ENCODE measurements at regions not wholly inside any gene's neighbourhood (a gene's known extent, or its start where the extent isn't known, plus 50 kb on each side); places are given as distances from the start of the nearest gene placed in this dataset.

DNA sequence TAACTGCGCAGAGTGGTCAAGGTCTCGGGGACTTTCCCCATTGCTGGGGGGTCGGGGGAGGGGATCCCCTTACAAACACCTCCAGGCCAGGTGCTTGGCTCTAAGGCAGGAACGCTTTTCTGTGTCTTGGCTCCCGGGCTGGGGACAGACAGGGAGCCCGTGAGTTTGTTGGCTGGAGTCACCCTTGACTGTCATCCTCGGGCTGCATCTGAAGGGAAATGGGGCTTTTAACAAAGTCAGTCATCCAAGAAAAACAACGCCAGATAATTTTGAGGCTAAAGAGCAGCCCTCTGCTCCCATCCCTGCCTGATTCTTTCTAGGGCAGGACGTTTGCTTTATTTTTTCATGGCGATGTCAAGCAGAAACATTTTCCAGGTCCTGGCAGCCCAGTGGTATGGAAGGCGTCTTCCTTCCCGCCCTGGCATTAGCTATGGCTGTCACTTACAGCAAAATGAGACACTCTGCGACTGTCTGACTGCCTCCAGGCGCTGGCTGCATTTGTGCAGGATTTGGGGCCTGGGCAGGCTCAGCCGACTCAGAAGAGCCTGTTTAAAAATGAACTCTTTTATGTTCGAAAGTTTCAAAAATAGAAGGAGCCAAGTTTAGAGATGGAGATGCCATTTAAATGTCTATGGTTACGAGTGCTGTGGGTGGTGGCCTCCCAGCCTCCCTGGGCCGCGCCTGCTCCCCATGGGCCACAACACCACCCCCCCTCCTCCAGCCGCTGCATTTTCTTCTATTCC lies 54.7 kb upstream of the TNS3 start:
- DNase-seq, result no peak
- intact Hi-C loops (cut with DNase I), result loop anchor here (10.0 kb wide), 1 partner anchor 178 kb away; no protein-coding TSS in a partner anchor

DNA sequence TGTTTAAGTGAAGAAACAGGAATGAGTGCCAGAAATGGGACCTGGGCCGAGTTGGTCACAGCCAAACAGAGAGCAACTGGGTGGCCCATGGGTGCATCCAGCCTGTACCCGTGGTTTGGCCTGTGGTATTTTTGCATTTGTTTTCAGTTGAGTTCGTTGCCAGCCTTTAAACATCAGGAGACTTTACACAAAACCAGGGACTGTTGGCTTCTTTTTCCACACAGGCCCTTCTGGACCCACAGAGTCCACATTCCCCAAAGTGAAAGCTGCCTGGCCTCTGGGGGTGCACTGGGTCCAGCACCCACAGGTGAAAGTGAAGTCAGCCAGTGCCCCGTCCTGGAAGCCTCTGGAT lies 54.1 kb upstream of the TNS3 start:
- intact Hi-C loops (cut with DNase I), result loop anchor here (10.0 kb wide), 1 partner anchor 179 kb away; no protein-coding TSS in a partner anchor
- H3K9me3 ChIP-seq, result no peaks in the 10 kb centered on the region
- no peak for DNase-seq
- no peak overlapping the region for H3K4me3 ChIP-seq
- no peak overlapping the region for H3K9ac ChIP-seq (ENCODE audit: low read depth in 2 of 2, low read length in 2 of 2)
- TF ChIP-seq, protein P1, sequence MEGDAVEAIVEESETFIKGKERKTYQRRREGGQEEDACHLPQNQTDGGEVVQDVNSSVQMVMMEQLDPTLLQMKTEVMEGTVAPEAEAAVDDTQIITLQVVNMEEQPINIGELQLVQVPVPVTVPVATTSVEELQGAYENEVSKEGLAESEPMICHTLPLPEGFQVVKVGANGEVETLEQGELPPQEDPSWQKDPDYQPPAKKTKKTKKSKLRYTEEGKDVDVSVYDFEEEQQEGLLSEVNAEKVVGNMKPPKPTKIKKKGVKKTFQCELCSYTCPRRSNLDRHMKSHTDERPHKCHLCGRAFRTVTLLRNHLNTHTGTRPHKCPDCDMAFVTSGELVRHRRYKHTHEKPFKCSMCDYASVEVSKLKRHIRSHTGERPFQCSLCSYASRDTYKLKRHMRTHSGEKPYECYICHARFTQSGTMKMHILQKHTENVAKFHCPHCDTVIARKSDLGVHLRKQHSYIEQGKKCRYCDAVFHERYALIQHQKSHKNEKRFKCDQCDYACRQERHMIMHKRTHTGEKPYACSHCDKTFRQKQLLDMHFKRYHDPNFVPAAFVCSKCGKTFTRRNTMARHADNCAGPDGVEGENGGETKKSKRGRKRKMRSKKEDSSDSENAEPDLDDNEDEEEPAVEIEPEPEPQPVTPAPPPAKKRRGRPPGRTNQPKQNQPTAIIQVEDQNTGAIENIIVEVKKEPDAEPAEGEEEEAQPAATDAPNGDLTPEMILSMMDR (IDR thresholded peaks at IDR 0.05), result no peak
- no peaks in the 10 kb centered on the region for H3K36me3 ChIP-seq
- H3K27me3 ChIP-seq, result no peaks in the 10 kb centered on the region
- H3K4me1 ChIP-seq, result no peaks in the 10 kb centered on the region
- H3K27ac ChIP-seq, result no peak overlapping the region

More for the DNA sequence above, 54.7 kb upstream of the TNS3 start:
- H3K36me3 ChIP-seq, result no peaks in the 10 kb centered on the region
- H3K4me3 ChIP-seq, result no peak overlapping the region
- no peak overlapping the region for H3K27ac ChIP-seq
- H3K9me3 ChIP-seq, result no peaks in the 10 kb centered on the region
- no peaks in the 10 kb centered on the region for H3K27me3 ChIP-seq
- H3K4me1 ChIP-seq, result no peaks in the 10 kb centered on the region
- H3K9ac ChIP-seq (ENCODE audit: low read depth in 2 of 2, low read length in 2 of 2), result no peak overlapping the region
- TF ChIP-seq, protein P1 (IDR thresholded peaks at IDR 0.05), result no peak

DNA sequence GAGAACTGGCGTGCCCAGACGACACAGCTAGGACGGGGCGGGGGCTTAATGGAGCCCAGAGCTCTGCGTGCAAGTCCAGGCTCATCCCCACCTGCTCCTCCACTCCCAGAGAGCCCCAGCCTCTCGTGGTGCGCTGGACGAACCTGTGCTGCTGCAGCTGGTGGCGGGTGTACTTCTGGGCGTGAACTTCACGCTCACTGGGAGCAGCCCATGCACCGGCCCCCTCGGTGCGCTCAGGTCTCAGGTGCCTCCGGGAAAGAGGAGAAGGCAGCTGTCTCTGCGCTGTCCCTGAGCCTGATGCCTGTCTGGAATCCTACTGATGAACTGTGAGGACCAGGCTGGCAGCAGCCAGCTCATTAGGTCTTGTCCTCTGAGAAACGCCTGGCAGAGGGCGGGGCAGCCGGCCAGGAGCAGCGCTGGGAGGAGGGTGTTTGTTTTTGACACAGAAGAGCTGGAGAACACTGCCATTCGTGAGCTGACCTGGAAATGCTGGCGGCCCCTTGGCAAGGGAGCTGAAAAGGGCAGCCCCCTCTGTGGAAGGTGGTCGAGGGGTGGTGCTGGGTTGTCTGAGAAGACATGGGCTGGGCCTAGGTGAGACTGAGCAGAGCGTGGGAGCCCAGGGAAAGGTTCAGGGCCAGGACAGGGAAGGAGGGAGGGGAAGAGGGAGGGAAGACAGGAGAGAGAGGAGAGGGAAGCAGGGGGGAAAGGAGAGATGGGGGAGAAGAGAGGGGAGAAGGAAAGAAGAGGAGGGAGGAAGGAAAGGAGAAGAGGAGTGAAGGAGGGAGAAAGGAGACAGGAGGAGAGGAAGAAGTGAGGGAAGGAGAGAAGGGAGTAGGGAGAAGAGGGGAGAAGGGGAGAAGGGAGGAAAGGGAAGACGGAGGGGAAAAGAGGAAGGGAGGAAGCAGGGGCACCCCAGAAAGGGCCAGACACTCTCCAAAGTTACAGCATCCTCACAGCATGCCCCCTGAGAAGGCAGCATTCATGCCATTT lies 53.5 kb upstream of the TNS3 start:
- no peaks in the 10 kb centered on the region for H3K4me1 ChIP-seq
- no peaks in the 10 kb centered on the region for H3K9me3 ChIP-seq
- H3K4me3 ChIP-seq, result no peak overlapping the region
- no peaks in the 10 kb centered on the region for H3K36me3 ChIP-seq
- DNase-seq, result peak; percentile 62
- H3K9ac ChIP-seq (ENCODE audit: low read depth in 2 of 2, low read length in 2 of 2), result peak overlapping the region in 1 of 2 donors; percentile 12
- no peaks in the 10 kb centered on the region for H3K27me3 ChIP-seq
- TF ChIP-seq, protein P1 (IDR thresholded peaks at IDR 0.05), result no peak
- H3K27ac ChIP-seq, result no peak overlapping the region
- intact Hi-C loops (cut with DNase I), result loop anchor here (10.0 kb wide), 1 partner anchor 179 kb away; no protein-coding TSS in a partner anchor

DNA sequence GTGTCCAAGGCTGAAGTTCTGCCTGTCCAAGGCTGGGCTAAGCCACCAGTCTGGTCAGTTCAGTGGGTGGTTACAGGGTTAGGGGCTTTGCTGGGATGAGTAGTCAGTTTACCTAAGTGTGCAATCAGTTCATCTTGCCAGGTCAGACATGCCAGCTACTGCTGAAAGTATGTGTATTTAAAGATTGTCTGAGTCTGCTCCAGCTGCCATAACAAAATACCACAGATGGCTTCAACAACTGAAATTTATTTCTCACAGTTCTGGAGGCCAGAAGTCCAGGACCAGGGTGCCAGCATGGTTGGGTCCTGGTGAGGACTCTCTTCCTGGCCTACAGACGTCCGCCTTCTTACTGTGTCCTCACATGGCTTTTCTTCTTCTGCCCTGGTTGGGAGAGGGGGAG lies 52.4 kb upstream of the TNS3 start:
- H3K9ac ChIP-seq (ENCODE audit: low read depth in 2 of 2, low read length in 2 of 2), result no peak overlapping the region
- no peaks in the 10 kb centered on the region for H3K4me1 ChIP-seq
- H3K27me3 ChIP-seq, result no peaks in the 10 kb centered on the region
- TF ChIP-seq, protein P1 (IDR thresholded peaks at IDR 0.05), result no peak
- no peak overlapping the region for H3K4me3 ChIP-seq
- intact Hi-C loops (cut with DNase I), result loop anchor here (10.0 kb wide), 1 partner anchor 181 kb away; no protein-coding TSS in a partner anchor
- H3K9me3 ChIP-seq, result no peaks in the 10 kb centered on the region
- H3K36me3 ChIP-seq, result no peaks in the 10 kb centered on the region
- H3K27ac ChIP-seq, result no peak overlapping the region
- DNase-seq, result no peak

DNA sequence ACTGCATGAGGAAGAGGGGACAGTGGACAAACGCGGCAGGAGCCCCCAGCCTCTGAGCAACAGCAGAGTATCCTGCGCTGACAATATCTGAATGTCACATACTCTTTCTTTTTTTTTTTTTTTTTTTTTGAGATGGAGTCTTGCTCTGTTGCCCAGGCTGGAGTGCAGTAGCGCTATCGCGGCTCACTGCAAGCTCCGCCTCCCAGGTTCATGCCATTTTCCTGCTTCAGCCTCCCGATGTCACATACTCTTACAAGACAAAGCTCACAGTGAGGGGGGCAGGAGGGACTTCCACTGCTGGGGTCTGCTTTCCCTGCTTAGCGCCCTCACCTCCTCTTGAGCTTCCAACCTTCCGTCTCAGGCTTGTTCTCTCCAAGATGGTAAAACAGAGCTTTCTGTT lies 51.2 kb upstream of the TNS3 start:
- DNase-seq, result no peak
- TF ChIP-seq, protein P1 (IDR thresholded peaks at IDR 0.05), result no peak
- H3K9me3 ChIP-seq, result no peaks in the 10 kb centered on the region
- H3K27me3 ChIP-seq, result no peaks in the 10 kb centered on the region
- no peak overlapping the region for H3K27ac ChIP-seq
- no peaks in the 10 kb centered on the region for H3K36me3 ChIP-seq
- H3K9ac ChIP-seq (ENCODE audit: low read depth in 2 of 2, low read length in 2 of 2), result no peak overlapping the region
- H3K4me3 ChIP-seq, result no peak overlapping the region
- intact Hi-C loops (cut with DNase I), result loop anchor here (10.0 kb wide), 1 partner anchor 182 kb away; no protein-coding TSS in a partner anchor
- no peaks in the 10 kb centered on the region for H3K4me1 ChIP-seq

Measured in colonic mucosa (tissue), 4 donors.